IMR-90 (cell line): ENCODE measurements at regions not wholly inside any gene's neighbourhood (a gene's known extent, or its start where the extent isn't known, plus 50 kb on each side); places are given as distances from the start of the nearest gene placed in this dataset.

Source experiments
- ATAC-seq: fragments of 200-7000 bp; cut with Tn5 transposase; 2 replicates; pipeline ENCODE4 v1.9.1; 2020; ENCODE audit warnings: low read depth, mild to moderate bottlenecking, moderate library complexity
- BruUV-seq: library from RNA; stranded (reverse); fragments of 400-500 nt; replicated peaks from 2 replicates; lab custom pipeline; 2021; lab: Mats Ljungman, UMichigan
- CTCF ChIA-PET: fragments of 300-600 bp; formaldehyde crosslinking; extraction: SDS; loops from one replicate; lab custom pipeline; 2021; ENCODE audit warnings: antibody characterized with exemption; lab: Yijun Ruan, JAX
- POLR2A ChIA-PET: fragments of 300-600 bp; sonication (Branson Sonifier 250); formaldehyde crosslinking; loops from one replicate; lab custom pipeline; 2022; ENCODE audit warnings: antibody characterized with exemption; ENCODE audit not compliant: unreplicated experiment; lab: Charles Lee
- DNase-seq: peaks from one replicate; pipeline ENCODE4 v3.0.0; 2013
- H2AFZ ChIP-seq: replicated peaks from 2 replicates; pipeline ENCODE3; 2013; ENCODE audit warnings: low read length, mild to moderate bottlenecking; ENCODE audit not compliant: poor library complexity
- H2AK5ac ChIP-seq: 2 replicates; pipeline ENCODE4 v1.6.1; 2013; ENCODE audit warnings: low read depth, low read length, inconsistent platforms
- H2AK9ac ChIP-seq: replicated peaks from 2 replicates; pipeline ENCODE3; 2013; ENCODE audit warnings: mild to moderate bottlenecking, low read depth, low read length, moderate library complexity; ENCODE audit not compliant: poor library complexity
- H2BK120ac ChIP-seq: 2 replicates; pipeline ENCODE4 v1.6.1; 2013; ENCODE audit warnings: low read depth, low read length, inconsistent platforms
- H2BK15ac ChIP-seq: 3 replicates; pipeline ENCODE4 v1.6.1; 2013; ENCODE audit warnings: low read depth, low read length, inconsistent platforms
- H2BK20ac ChIP-seq: 2 replicates; pipeline ENCODE4 v1.6.1; 2013; ENCODE audit warnings: low read depth, mild to moderate bottlenecking, inconsistent platforms, low read length, moderate library complexity
- H2BK5ac ChIP-seq: 2 replicates; pipeline ENCODE4 v1.6.1; 2013; ENCODE audit warnings: mild to moderate bottlenecking, low read depth, low read length, inconsistent platforms; ENCODE audit not compliant: poor library complexity, severe bottlenecking
- H3K14ac ChIP-seq: replicated peaks from 2 replicates; pipeline ENCODE4 v1.6.1; 2013; ENCODE audit warnings: low read depth, low read length, inconsistent platforms
- H3K18ac ChIP-seq: 2 replicates; pipeline ENCODE4 v1.6.1; 2013; ENCODE audit warnings: low read depth, low read length, control low read depth
- H3K23ac ChIP-seq: 2 replicates; pipeline ENCODE4 v1.6.1; 2013; ENCODE audit warnings: low read depth, low read length, inconsistent platforms
- H3K27ac ChIP-seq: 2 replicates; pipeline ENCODE4 v1.5.1; 2013; ENCODE audit warnings: mild to moderate bottlenecking, control low read depth, low read length; ENCODE audit not compliant: insufficient read depth
- H3K27me3 ChIP-seq: 2 replicates; pipeline ENCODE4 v1.6.1; 2013; ENCODE audit warnings: low read length; ENCODE audit not compliant: control insufficient read depth, insufficient read depth
- H3K36me3 ChIP-seq: 2 replicates; pipeline ENCODE4 v1.6.1; 2013; ENCODE audit warnings: low read length, mixed read lengths; ENCODE audit not compliant: control insufficient read depth, insufficient read depth
- H3K4ac ChIP-seq: 2 replicates; pipeline ENCODE4 v1.6.1; 2013; ENCODE audit warnings: low read depth, low read length, inconsistent platforms
- H3K4me1 ChIP-seq: 2 replicates; pipeline ENCODE4 v1.6.1; 2013; ENCODE audit warnings: low read length, mixed read lengths; ENCODE audit not compliant: control insufficient read depth, insufficient read depth
- H3K4me2 ChIP-seq: 2 replicates; pipeline ENCODE4 v1.6.1; 2013; ENCODE audit warnings: low read depth, mild to moderate bottlenecking, control low read depth, low read length, moderate library complexity
- H3K4me3 ChIP-seq: 2 replicates; pipeline ENCODE4 v1.5.1; 2013; ENCODE audit warnings: low read depth, mild to moderate bottlenecking, control low read depth, low read length, moderate library complexity; ENCODE audit not compliant: insufficient read depth
- H3K56ac ChIP-seq: 2 replicates; pipeline ENCODE4 v1.6.1; 2013; ENCODE audit warnings: low read length, inconsistent platforms; ENCODE audit not compliant: insufficient read depth; ENCODE audit errors: extremely low read depth
- H3K79me1 ChIP-seq, 2 experiments: 2 replicates each; pipeline ENCODE4 v1.6.1; 2013; ENCODE audit warnings: low read length in 2 of 2, inconsistent platforms in 1 of 2, low read depth in 1 of 2
- H3K9ac ChIP-seq: 2 replicates; pipeline ENCODE4 v1.6.1; 2013; ENCODE audit warnings: low read depth, low read length, control low read depth
- H3K9me1 ChIP-seq: 2 replicates; pipeline ENCODE4 v1.6.1; 2013; ENCODE audit warnings: low read length, inconsistent platforms; ENCODE audit not compliant: insufficient read depth
- H3K9me3 ChIP-seq: 2 replicates; pipeline ENCODE4 v1.6.1; 2013; ENCODE audit warnings: low read length; ENCODE audit not compliant: control insufficient read depth, insufficient read depth
- H4K20me1 ChIP-seq: 2 replicates; pipeline ENCODE4 v1.6.1; 2013; ENCODE audit warnings: low read length, inconsistent platforms; ENCODE audit not compliant: insufficient read depth
- H4K5ac ChIP-seq: 2 replicates; pipeline ENCODE4 v1.6.1; 2013; ENCODE audit warnings: mild to moderate bottlenecking, low read depth, low read length, control low read depth
- H4K8ac ChIP-seq, 2 experiments: 2 replicates each; pipeline ENCODE4 v1.6.1; 2013; ENCODE audit warnings: low read depth in 2 of 2, low read length in 2 of 2, control low read depth in 1 of 2, inconsistent platforms in 1 of 2
- H4K91ac ChIP-seq: 2 replicates; pipeline ENCODE4 v1.6.1; 2013; ENCODE audit warnings: low read depth, low read length, inconsistent platforms; ENCODE audit not compliant: insufficient read depth
- BHLHE40 ChIP-seq: fragments of 150-350 bp; IDR thresholded peaks from 2 replicates; pipeline ENCODE4 v1.6.1; 2016; ENCODE audit warnings: mild to moderate bottlenecking, low read depth, low read length
- CHD1 ChIP-seq: IDR thresholded peaks from 2 replicates; pipeline ENCODE4 v1.6.1; 2012; ENCODE audit warnings: low read depth, low read length, improper control_type of control experiment
- MAZ ChIP-seq: IDR thresholded peaks from 2 replicates; pipeline ENCODE4 v1.6.1; 2012; ENCODE audit warnings: low read depth, mild to moderate bottlenecking, low read length, improper control_type of control experiment, moderate library complexity, borderline replicate concordance
- POLR2A ChIP-seq: IDR thresholded peaks from 2 replicates; pipeline ENCODE4 v1.6.1; 2012; ENCODE audit warnings: mild to moderate bottlenecking, low read depth, low read length
- RFX5 ChIP-seq: IDR thresholded peaks from 2 replicates; pipeline ENCODE4 v1.8.0; 2012; ENCODE audit warnings: low read depth, mild to moderate bottlenecking, low read length, moderate library complexity
- SMC3 ChIP-seq: fragments of 150-350 bp; IDR thresholded peaks from 2 replicates; pipeline ENCODE4 v1.6.1; 2016; ENCODE audit warnings: low read depth, mild to moderate bottlenecking, antibody characterized with exemption, low read length, moderate library complexity
- WGBS, 2 experiments: methylation state at CpG; one replicate each; pipeline versions ENCODE4 v1.1.5 to v1.1.7; 2013; ENCODE audit warnings: missing lambda C conversion rate in 2 of 2; ENCODE audit not compliant: insufficient read length in 1 of 2; ENCODE audit errors: extremely low coverage in 2 of 2; 5-methylcytosine and 5-hydroxymethylcytosine counted together
- dilution Hi-C: fragments of 300-500 bp; cut with HindIII; formaldehyde crosslinking; loops from one replicate; pipeline ENCODE4 v1.14.3; 2018; ENCODE audit warnings: low sequenced_read_pairs; ENCODE audit not compliant: unreplicated experiment
- in situ Hi-C: fragments of 300-500 bp; cut with MboI; formaldehyde crosslinking; loops from 3 replicates; pipeline ENCODE4 v1.14.3; 2019; ENCODE audit warnings: low sequenced_read_pairs, inconsistent platforms, mixed read lengths
- intact Hi-C: fragments of 100-400 bp; cut with micrococcal nuclease; formaldehyde crosslinking; loops from 2 replicates; pipeline ENCODE4 v1.10.0; 2022
- TF ChIP-seq, protein P1 (sequence below): conservative IDR thresholded peaks from 2 replicates; pipeline ENCODE4 v1.5.1; 2012; ENCODE audit warnings: mild to moderate bottlenecking, low read depth, low read length, improper control_type of control experiment

DNA sequence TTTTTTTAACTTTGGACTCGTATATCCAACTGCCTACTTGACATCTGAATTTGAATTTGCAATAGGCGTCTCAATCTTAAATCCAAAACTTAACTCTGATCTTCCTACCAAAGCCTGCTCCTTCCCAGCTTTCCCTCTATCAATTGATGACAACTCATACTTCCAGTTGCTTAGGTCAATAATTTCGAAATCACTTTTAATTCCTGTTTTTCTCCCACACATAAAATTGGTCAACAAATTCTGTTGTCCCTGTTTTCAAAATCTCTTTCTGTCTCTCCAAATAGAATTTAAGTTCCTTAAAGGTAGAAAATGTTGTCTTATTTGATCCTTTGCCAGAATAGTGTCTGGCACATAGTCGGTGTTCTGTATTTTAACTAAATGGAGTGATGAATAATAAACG, 332.4 kb downstream of the SATB1 start:
- H3K14ac ChIP-seq = no peak overlapping the region
- H2AK5ac ChIP-seq = no peak overlapping the region
- H3K4me1 ChIP-seq = no peaks in the 10 kb centered on the region
- H4K8ac ChIP-seq = no peak overlapping the region
- no peak overlapping the region for H3K27ac ChIP-seq
- H4K91ac ChIP-seq = no peak overlapping the region
- no peak overlapping the region for H2AK9ac ChIP-seq
- H2BK15ac ChIP-seq = no peak overlapping the region
- H3K27me3 ChIP-seq = no peaks in the 10 kb centered on the region
- CTCF ChIA-PET = no interaction called here
- H4K5ac ChIP-seq = no peak overlapping the region
- no peaks in the 10 kb centered on the region for H3K36me3 ChIP-seq
- 70% methylated on average over 2 of the region's 5 CpGs; no CpG with 5 or more reads in 1 of the 2 experiments for WGBS, 2 experiments
- H3K9me1 ChIP-seq = no peaks in the 10 kb centered on the region
- POLR2A ChIA-PET = no interaction called here
- no peak overlapping the region for H2BK120ac ChIP-seq
- H2BK5ac ChIP-seq = no peak overlapping the region
- no peak overlapping the region for H3K18ac ChIP-seq
- no peaks in the 10 kb centered on the region for H3K79me1 ChIP-seq
- H2BK20ac ChIP-seq = no peak overlapping the region
- no peak overlapping the region for H3K23ac ChIP-seq
- H3K56ac ChIP-seq = no peak overlapping the region
- no peak overlapping the region for H3K4ac ChIP-seq
- in situ Hi-C loops = no loop called here
- ATAC-seq (no peak), DNase-seq (no peak)
- BruUV-seq = no TSS peak
- H4K20me1 ChIP-seq = no peaks in the 10 kb centered on the region
- no peak overlapping the region for H3K4me3 ChIP-seq
- dilution Hi-C loops = no loop called here
- peaks cover 3% of the 10 kb centered on the region for H3K9me3 ChIP-seq
- no peak overlapping the region for H2AFZ ChIP-seq
- TF ChIP-seq MAZ (no peak), BHLHE40 (no peak), POLR2A (no peak), SMC3 (no peak), RFX5 (no peak), CHD1 (no peak)
- TF ChIP-seq, protein P1, sequence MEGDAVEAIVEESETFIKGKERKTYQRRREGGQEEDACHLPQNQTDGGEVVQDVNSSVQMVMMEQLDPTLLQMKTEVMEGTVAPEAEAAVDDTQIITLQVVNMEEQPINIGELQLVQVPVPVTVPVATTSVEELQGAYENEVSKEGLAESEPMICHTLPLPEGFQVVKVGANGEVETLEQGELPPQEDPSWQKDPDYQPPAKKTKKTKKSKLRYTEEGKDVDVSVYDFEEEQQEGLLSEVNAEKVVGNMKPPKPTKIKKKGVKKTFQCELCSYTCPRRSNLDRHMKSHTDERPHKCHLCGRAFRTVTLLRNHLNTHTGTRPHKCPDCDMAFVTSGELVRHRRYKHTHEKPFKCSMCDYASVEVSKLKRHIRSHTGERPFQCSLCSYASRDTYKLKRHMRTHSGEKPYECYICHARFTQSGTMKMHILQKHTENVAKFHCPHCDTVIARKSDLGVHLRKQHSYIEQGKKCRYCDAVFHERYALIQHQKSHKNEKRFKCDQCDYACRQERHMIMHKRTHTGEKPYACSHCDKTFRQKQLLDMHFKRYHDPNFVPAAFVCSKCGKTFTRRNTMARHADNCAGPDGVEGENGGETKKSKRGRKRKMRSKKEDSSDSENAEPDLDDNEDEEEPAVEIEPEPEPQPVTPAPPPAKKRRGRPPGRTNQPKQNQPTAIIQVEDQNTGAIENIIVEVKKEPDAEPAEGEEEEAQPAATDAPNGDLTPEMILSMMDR = no peak
- H3K4me2 ChIP-seq = no peak overlapping the region
- no peak overlapping the region for H3K9ac ChIP-seq
- intact Hi-C loops = no loop called here
